Ovary (tissue), 7 donors: ENCODE measurements at regions not wholly inside any gene's neighbourhood (a gene's known extent, or its start where the extent isn't known, plus 50 kb on each side); places are given as distances from the start of the nearest gene placed in this dataset.

Experiments
- DNase-seq, 5 donors: peaks; one replicate each; pipeline ENCODE4 v3.0.0-alpha.2; 2019 to 2020
- H3K27ac ChIP-seq, 2 donors: fragments of 200-600 bp; one replicate each; pipeline versions ENCODE4 v1.5.1 to v1.8.0; 2019 to 2022
- H3K27me3 ChIP-seq: fragments of 200-600 bp; one replicate; pipeline ENCODE4 v1.8.0; 2022
- H3K36me3 ChIP-seq: fragments of 200-600 bp; sonication (generic); one replicate; pipeline ENCODE4 v1.5.1; 2019
- H3K4me1 ChIP-seq: one replicate; pipeline ENCODE4 v1.8.1; 2013; ENCODE audit warnings: mild to moderate bottlenecking, moderate library complexity; ENCODE audit not compliant: insufficient read depth
- H3K4me3 ChIP-seq: fragments of 200-600 bp; sonication (generic); one replicate; pipeline ENCODE4 v1.5.1; 2017
- H3K9me3 ChIP-seq, 2 donors: fragments of 200-600 bp in 1 of 2; sonication (generic) in 1 of 2; one replicate each; pipeline versions ENCODE4 v1.5.1 to v1.8.1; 2013 to 2019; ENCODE audit warnings: mild to moderate bottlenecking in 1 of 2, moderate library complexity in 1 of 2
- EP300 ChIP-seq: sonication (generic); formaldehyde crosslinking; IDR thresholded peaks from one replicate; pipeline ENCODE4 v1.6.1; 2017; ENCODE audit warnings: antibody characterized with exemption
- POLR2A ChIP-seq: fragments of 450-650 bp; IDR thresholded peaks from one replicate; pipeline ENCODE4 v1.6.1; 2017; ENCODE audit warnings: antibody characterized with exemption, mild to moderate bottlenecking, moderate library complexity
- WGBS, 3 donors: extraction: QIAGEN DNeasy Blood & Tissue Kit in 1 of 3; methylation state at CpG; one replicate each; pipeline versions ENCODE4 v1.1.5 to v1.1.7; 2013 to 2017; 5-methylcytosine and 5-hydroxymethylcytosine counted together
- intact Hi-C, 4 donors: fragments of 100-400 bp; cut with DNase I; formaldehyde crosslinking; loops; one replicate each; pipeline versions ENCODE4 v1.11.0 to v1.15.1; 2022 to 2023
- TF ChIP-seq, protein P1 (sequence below), 3 donors: fragments of 450-650 bp in 2 of 3; fragments of 200-600 bp in 1 of 3; IDR thresholded peaks; one replicate each; pipeline versions ENCODE4 v1.5.1 to v1.8.0; 2016 to 2022; ENCODE audit warnings: antibody characterized with exemption in 3 of 3, mild to moderate bottlenecking in 1 of 3
- donor health status: DM: no; HTN: no; CAD: no; lungs with moderate emphysema.
- donor health status: DM: no; HTN: no; CAD: no.
- donor health status: Bipolar disorder and iron deficiency.
- donor health status: DM: no; HTN: no; CAD: no.
- donor health status: DM: yes; HTN: yes; CAD: no.

DNA sequence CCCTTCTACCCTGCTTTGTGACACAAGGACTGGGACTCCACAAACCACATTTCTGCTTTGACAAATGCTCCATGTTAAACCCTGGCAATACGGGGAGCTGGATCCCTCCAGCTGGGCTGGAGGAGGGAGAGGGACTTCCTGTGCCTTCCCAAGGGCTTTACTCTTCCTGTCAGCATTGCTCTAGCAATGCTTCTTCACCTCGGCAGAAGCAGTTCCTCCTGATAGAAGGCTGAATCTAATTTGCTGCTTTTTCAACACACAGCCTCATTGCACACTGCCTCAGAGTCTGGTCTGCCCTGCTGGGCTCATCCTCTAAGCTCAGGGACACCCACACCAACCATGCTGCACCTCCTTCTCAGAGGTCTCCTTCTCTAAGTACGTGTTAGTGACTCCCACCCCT lies 142.8 kb upstream of the SMAD3 start:
- no peak overlapping the region for H3K27ac ChIP-seq
- no peaks in the 10 kb centered on the region for H3K9me3 ChIP-seq
- H3K36me3 ChIP-seq, result no peaks in the 10 kb centered on the region
- no peaks in the 10 kb centered on the region for H3K4me1 ChIP-seq
- TF ChIP-seq POLR2A (no peak), EP300 (no peak)
- TF ChIP-seq, protein P1, sequence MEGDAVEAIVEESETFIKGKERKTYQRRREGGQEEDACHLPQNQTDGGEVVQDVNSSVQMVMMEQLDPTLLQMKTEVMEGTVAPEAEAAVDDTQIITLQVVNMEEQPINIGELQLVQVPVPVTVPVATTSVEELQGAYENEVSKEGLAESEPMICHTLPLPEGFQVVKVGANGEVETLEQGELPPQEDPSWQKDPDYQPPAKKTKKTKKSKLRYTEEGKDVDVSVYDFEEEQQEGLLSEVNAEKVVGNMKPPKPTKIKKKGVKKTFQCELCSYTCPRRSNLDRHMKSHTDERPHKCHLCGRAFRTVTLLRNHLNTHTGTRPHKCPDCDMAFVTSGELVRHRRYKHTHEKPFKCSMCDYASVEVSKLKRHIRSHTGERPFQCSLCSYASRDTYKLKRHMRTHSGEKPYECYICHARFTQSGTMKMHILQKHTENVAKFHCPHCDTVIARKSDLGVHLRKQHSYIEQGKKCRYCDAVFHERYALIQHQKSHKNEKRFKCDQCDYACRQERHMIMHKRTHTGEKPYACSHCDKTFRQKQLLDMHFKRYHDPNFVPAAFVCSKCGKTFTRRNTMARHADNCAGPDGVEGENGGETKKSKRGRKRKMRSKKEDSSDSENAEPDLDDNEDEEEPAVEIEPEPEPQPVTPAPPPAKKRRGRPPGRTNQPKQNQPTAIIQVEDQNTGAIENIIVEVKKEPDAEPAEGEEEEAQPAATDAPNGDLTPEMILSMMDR (IDR thresholded peaks at IDR 0.05), result no peak
- no peak overlapping the region for H3K4me3 ChIP-seq
- no peaks in the 10 kb centered on the region for H3K27me3 ChIP-seq
- 47 to 54% (median 49%) methylated on average over 3 of the region's 3 CpGs for WGBS, 3 donors
- no peak for DNase-seq
- intact Hi-C loops, result no loop called here

DNA sequence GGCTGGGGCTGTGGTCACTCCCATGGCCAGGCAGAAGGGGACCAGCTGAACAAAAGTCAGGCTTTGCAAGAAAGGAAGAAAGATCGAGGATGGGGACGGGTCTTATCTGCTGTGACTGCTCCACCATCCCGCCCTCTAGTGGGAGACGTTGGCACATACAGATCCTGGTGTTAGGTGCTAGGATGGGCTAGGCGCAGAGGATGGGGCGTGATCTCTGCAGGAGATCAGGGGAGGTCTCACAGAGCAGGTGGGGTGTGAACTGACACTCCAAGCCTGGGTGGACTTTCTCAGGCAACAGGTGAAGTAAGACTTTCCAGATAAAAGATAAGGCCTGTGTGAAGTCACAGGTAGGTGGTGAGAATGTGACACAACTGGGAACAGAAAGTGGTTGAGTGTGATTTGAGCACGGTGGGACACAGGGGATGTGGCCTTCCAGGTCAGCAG lies 141.9 kb upstream of the SMAD3 start:
- no peak overlapping the region for H3K4me3 ChIP-seq
- 19 to 39% (median 23%) methylated on average over 7 of the region's 7 CpGs for WGBS, 3 donors
- H3K27ac ChIP-seq, result no peak overlapping the region
- H3K9me3 ChIP-seq, result no peaks in the 10 kb centered on the region
- intact Hi-C loops, result no loop called here
- no peak for DNase-seq
- no peaks in the 10 kb centered on the region for H3K4me1 ChIP-seq
- H3K36me3 ChIP-seq, result no peaks in the 10 kb centered on the region
- H3K27me3 ChIP-seq, result no peaks in the 10 kb centered on the region
- no peak for TF ChIP-seq POLR2A
- TF ChIP-seq EP300, result no peak
- TF ChIP-seq, protein P1 (IDR thresholded peaks at IDR 0.05), result no peak

DNA sequence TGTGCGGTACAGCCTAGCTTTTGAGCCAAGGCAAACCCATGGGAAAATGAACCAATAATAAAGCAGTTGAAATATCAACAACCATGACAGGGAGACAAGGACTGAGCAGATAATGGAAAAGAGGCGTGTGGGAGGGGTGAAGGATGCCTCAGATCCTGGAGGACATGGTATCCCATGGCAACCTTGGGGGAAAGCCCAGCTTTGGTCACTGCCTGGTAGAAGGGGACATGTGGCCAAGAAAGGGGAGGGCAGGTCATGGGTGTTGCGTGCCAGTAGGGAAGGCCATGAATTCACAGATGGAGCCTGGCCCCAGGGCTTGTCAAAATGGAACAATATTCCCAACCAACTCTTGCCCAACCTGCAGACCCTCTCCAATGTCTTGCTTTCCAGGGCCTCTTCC lies 140.5 kb upstream of the SMAD3 start:
- H3K36me3 ChIP-seq, result no peaks in the 10 kb centered on the region
- no peaks in the 10 kb centered on the region for H3K4me1 ChIP-seq
- TF ChIP-seq, protein P1 (IDR thresholded peaks at IDR 0.05), result no peak
- TF ChIP-seq EP300 (no peak), POLR2A (no peak)
- no peaks in the 10 kb centered on the region for H3K27me3 ChIP-seq
- no peak overlapping the region for H3K27ac ChIP-seq
- H3K9me3 ChIP-seq, result no peaks in the 10 kb centered on the region
- DNase-seq, result no peak
- intact Hi-C loops, result no loop called here
- 84 to 86% (median 85%) methylated on average over 3 of the region's 3 CpGs for WGBS, 3 donors
- no peak overlapping the region for H3K4me3 ChIP-seq

DNA sequence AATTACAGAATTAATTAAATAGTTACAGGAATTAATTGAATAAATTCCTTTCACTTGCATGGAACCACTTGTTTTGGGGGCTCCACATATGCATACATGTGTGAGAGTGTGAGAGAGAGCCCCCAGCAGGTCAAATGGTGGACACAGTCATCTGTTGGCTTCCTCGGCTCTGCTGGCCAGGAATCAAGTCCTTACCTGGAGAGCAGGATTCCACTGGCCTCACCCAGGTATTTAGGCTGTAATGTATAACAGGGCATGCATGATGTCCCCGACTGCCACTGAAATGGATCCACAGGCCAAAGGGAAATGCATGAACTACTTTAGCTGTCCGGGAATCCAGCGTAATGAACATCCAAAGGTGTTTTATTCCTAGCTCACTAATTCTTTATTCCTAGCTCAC lies 139.7 kb upstream of the SMAD3 start:
- intact Hi-C loops, result no loop called here
- no peak for DNase-seq
- WGBS, 3 donors, result 91 to 96% (median 92%) methylated on average over 4 of the region's 4 CpGs

More for the DNA sequence above, 139.7 kb upstream of the SMAD3 start:
- Histone ChIP-seq H3K4me3 (no peak overlapping the region), H3K4me1 (no peaks in the 10 kb centered on the region), H3K9me3 (no peaks in the 10 kb centered on the region), H3K27ac (no peak overlapping the region), H3K27me3 (no peaks in the 10 kb centered on the region), H3K36me3 (no peaks in the 10 kb centered on the region)
- no peak for TF ChIP-seq EP300
- TF ChIP-seq, protein P1 (IDR thresholded peaks at IDR 0.05), result no peak
